GM19239 (cell line): ENCODE measurements at regions not wholly inside any gene's neighbourhood (a gene's known extent, or its start where the extent isn't known, plus 50 kb on each side); places are given as distances from the start of the nearest gene placed in this dataset.

Experiments used
- DNase-seq: peaks from one replicate; pipeline ENCODE4 v3.0.0; 2011; ENCODE audit warnings: low spot score; ENCODE audit not compliant: insufficient read length
- FAIRE-seq: peaks from 2 replicates; lab custom pipeline; 2011; peaks lifted over from hg19 to GRCh38; lab: Jason Lieb, UNC

DNA sequence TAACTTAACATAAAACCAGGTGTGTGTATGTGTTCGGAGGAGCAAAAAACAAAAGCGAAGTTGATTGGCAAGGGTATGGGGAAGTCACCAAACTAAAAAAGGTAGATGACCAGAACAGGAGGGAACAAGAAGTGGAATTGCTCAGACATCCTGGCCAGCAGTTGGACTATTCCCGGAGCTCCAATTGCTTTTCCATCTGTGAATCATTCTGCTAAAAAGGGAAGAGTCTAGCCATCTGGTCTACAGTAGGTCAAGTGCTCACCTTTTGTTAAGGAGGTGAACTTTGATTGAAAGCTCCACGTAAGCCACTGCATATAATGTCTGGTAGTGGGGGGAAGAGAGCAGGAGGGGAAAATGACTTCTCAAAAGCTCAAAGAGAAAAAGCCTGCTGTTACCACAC, 50.0 kb upstream of the BET1 start:
- DNase-seq (no peak), FAIRE-seq (no peak)

DNA sequence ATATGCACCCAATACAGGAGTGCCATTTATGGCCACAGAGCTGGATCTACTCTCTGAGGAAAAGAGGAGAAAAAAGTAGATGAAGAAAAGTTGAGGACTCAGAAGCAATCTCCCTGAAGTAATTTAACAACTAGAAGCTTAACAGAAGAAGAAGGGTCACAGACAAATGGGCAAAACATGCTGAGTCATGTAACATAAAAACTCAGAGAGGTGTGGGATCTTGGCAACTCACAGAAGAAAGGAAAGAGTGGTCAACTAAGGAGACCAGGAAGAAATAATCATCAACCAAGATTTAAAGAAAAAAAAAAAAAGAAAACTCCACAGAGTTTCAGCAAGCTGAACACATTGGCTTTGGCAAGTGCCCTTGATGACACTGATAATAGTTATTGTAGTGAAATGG, 51.8 kb upstream of the BET1 start:
- DNase-seq: no peak
- no peak for FAIRE-seq

DNA sequence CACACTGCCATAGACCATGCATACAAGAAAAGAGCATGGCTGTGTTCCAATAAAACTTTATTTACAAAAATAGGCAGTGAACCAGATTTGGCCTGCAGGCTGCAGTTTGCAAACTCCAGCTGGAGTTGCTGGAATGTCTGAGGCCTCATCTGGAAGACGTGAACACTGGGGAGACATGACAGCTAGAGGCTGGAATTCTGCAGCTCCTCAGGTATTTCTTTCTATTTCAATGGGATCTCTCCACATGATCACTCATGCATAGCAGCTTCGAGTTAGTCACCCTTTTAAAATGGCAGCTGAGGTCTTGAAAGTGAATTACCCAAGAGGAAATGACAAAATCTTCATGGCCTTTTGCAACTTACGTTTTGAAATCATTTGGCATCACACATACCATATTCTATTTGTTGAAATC, 52.6 kb upstream of the BET1 start:
- no peak for FAIRE-seq

DNA sequence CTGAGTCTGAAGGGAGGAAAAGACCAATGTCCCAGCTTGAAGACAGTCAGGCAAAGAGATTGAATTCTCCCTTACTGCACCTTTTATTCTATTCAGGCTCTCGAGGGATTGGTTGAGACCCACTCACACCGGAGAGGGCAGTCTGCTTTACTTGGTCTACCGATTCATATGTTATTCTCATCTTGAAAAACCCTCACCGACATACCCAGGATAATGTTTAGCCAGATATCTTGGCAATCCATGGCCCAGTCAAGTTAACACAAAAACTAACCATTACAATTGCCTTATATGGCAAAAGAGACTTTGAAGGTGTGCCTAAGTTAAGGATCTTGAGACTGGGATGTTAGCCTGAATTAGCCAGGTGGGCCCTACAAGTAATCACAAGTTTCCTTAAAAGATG, 53.8 kb upstream of the BET1 start:
- DNase-seq (no peak), FAIRE-seq (no peak)

More for the DNA sequence above, 52.6 kb upstream of the BET1 start:
- DNase-seq: no peak

DNA sequence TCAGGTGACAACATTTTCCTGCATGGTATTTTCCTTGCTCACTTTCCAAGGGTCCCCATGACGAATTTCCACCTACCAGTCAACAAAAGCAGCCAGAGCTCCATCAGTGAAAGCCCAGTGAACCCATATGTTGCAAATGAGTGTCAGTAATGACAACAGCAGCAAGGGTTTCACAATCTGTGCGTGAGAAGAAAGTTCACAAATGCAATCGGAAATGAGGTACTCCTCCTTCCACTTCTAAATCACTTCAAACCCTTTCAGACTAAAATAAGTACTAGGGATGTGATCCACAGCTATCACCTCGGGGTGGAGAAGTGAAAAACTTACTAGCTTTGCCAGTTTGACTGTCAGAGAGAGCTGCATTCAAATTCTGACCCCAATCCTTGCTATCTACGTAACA, 55.6 kb upstream of the BET1 start:
- no peak for DNase-seq
- FAIRE-seq: no peak

DNA sequence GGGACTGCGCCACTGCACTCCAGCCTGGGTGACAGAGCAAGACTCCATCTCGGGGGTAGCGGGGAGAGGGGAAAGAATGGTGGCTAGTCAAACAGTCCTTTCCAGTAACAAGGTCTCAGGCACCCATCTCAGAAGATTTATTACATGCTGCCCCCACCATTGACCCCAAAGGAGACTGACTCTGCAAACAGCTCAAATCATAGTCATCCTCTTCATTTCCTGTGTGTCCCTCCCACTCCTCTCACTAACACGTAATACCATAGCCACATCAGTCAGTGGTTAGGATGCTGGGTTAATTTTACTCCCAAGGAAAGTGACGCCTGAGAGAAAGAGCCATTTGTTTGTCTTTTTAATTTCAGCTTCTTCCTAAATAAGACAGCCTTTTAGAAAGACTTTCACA, 56.6 kb upstream of the BET1 start:
- DNase-seq (no peak), FAIRE-seq (no peak)

DNA sequence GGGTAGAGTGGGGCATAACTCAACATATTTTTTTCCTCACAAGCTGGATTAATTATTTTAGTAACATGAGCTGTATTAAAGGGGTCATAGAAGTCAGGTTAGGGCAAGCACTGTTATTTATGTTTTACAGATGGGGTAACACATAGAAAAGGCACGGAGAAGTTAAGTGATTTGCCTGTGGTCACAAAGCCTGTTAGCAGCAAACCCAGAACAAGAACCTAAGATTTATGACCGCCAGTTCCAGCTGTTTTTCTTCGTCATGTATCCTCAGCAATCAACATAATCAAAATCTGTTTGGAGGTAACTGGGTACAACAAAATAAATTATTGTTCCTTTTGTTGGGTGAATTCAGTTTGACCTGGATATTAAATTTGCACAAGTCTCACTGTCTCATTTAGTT, 57.2 kb upstream of the BET1 start:
- FAIRE-seq (no peak), DNase-seq (no peak)

DNA sequence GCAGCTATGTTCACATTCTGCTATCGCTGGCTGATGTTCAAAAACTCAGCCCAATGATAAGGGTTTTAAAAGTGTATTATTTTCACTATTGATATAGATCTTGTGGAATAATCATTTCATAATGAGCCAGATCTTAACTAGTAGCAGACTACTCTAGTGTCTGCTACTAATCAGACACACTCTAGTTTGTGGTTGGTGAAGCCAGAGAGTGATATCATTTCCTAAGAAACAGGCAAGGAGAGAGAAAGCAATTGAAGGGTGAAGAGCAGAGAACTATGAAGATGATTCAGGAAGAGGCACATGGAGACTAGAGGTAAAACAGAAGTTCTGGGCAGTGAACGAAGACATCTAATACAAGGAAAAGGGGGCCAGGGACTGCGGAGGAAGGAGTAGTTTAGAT, 58.2 kb upstream of the BET1 start:
- no peak for DNase-seq
- no peak for FAIRE-seq

DNA sequence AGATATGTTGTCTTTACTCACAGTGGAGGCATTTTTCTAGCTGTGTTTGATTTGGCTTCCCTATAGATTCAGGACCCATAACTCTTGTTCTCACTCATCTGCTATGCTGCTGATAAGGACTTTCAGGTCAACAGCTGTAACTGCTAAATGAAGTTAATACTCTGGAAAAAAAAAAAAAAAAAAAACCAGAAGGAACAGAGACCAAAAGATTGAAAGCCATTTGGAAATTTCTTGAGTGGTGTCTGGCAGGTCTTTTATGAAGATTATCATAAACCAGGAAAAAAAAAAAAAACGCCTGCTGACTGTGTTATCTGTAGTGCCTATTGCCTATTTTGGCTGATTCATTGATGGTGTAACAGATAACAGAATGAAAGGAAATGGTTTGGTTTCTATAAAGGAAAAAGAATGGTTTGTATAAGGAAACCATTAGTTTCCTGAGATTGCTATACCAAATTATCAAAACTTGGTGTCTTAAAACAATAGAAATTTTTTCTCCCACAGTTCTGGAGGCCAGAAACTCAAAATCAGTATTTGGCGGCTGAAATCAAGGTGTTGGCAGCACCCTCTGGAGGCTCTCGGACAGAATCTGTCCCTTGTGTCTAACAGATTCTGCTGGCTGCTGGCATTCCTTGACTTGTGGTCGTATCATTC, 60.5 kb upstream of the BET1 start:
- FAIRE-seq (peak; percentile 37), DNase-seq (no peak)

DNA sequence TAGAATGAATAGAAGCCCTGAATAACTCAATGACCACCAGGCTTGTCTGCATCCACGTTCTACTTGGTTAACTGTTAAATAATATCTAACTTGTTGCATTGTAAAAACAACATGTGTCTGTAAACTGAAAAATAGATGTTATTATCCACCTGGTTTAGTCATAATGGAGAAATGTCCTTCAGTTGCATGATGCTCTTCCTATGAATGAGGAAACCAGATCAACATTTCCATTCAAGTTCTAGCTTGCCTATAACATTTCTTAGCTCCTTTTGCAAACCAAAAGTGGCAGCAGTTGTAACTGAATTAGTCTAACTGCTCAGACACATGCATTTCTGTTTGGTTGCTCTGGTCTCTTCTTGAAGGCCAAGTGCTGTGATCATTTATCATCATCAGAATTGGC, 62.9 kb upstream of the BET1 start:
- DNase-seq: no peak
- FAIRE-seq: no peak

DNA sequence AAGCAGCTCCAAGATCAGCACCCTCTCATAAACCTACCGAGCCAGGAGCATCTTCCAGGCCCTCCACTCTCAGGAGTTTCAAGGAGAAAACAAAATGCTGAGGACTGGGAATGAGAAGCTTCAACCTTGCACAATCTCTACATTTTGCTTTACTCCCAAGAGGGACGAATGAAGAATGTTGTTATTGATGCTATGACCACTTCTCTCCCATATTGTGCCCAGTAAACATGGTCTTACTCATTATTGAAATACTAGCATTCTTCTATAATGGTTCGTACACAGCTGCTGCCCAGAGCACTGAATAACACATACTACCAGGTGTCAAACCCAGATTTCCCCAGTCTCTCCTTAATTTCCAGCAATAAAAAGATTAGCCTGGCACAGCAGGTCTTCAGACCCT, 63.4 kb upstream of the BET1 start:
- no peak for FAIRE-seq
- no peak for DNase-seq

DNA sequence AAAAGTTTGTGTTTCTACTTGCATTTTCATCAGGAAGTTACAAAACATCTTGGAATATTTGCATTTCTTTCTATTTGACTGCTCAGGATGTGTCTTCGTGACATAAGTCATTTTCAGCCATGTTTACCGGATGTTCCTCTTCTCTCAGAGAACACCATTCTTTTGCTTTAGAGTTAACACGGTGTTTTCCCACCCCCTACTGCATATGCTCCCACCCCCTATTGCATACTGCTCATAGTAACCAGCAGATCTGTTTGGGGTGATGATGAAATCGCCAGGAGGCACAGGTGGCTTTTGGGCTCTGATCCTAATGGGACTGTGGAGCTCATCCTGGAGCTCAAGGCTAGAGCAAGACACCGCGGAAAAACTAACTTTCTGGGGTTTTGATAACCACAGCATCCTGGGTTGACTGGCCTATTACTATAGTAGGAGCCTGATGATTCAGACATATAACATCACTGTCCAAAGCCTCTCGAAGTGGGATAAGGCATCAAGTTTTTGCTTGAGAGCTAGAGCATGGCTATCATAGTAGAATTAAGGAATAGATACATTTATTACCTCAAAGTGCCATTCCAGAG, 65.1 kb upstream of the BET1 start:
- FAIRE-seq: peak; percentile 58
- no peak for DNase-seq

DNA sequence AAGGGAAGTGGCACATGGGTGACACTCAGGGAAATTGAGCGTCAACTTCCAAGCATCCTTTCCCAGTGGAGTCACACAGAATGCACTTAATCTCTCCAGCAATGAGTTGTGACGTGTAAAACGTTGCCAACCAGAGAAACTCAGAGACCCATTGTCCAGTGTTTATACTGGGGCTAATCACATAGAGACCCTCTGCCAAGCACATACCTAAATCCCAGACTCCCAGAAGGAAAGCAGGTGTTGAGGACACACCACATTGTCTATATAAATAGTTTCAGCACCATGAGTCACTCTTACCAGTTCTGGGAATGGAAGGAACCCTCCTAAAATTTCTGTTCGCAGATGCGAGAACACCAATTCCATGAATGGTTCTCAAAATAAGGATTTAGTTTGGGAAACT, 76.4 kb upstream of the BET1 start:
- no peak for DNase-seq
- FAIRE-seq: no peak

DNA sequence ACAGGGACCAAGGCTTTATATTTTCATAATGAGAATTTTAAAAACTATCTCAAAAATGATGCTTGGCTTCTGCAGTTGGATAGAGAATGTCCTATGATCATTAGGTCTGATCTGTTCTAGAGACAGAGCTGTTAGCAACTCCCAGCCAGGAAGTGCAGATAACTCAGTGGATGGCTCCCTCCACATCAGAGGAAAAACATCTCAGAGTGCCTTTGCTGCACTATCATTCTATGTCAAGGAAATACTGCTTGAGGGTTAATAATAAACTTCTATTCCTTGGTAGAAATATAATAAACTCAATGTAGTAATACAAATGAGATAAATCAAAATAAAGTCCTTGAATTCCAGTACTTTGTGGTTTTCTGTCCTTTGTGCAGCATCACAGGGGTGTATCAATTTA, 78.0 kb upstream of the BET1 start:
- no peak for FAIRE-seq
- DNase-seq: no peak

DNA sequence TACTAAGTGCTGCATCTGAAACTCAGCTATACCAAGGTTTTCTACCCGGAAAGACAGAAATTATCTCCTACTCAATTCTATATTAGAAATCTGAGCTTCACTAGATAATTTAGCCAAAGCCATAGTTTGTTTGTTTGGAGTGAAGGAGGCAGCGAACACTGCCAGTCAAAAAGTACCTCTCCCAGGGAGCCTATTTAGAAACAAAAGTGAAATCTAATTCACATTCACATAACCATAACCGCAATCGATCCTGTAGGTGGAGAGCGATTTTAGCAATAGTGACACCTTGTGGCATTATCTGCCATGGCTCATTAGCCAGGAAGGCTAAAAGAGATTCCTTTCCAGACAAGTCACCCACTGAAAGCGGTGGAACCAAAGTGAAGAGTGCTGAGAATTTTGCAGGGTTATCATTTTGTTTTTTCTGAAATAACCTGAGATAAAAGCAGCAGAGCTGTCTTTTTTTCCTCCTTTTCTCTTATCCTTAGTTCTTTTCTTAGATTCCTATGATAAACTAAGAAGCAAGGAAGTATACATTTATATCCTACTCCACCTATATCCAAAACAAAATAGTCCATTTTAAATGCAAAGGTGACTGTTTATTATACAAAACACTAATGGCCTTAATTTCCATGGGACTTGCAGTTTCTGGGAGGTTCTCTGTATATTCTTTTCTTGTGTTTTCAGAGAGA, 83.7 kb upstream of the BET1 start:
- peak; percentile 98 for FAIRE-seq
- DNase-seq: peak; percentile 54

DNA sequence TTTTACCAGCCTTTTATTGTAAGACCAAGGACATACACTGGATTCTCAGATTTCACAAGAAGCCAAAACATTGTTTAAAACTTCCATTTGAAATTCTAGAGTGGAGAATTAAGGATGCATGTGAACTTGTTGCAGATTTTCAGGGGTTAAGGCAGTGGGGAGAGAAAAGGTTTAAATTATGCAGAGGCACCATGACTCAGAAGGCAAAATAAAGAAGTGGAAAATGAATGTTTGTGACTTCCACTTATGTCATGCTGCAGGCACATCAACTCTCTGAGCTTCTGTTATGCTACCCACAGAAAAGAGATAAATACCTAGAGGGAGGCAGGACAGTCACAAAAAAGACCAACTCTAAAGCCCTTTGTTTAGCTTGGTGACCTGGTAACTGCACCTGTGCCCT, 84.4 kb upstream of the BET1 start:
- no peak for FAIRE-seq
- DNase-seq: no peak

DNA sequence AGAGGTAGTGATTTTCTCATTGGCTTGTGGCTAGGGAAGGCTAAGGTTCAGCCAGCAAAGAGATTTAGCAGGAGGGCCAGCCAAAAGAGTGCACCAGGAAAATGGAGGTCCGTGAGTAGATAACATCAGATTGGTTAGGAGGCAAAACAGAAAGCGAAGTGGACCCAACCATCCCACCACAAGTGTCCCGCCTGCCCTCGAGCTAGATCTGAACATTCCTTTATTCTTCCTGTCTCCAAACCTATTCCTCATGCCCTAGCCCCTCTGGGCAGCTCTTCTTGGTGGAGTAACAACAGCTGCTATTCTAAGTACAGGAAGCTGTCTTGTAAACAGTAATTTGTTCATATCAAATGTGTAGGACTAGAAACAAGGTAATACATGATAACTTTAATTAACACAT, 85.7 kb upstream of the BET1 start:
- FAIRE-seq: no peak
- no peak for DNase-seq

DNA sequence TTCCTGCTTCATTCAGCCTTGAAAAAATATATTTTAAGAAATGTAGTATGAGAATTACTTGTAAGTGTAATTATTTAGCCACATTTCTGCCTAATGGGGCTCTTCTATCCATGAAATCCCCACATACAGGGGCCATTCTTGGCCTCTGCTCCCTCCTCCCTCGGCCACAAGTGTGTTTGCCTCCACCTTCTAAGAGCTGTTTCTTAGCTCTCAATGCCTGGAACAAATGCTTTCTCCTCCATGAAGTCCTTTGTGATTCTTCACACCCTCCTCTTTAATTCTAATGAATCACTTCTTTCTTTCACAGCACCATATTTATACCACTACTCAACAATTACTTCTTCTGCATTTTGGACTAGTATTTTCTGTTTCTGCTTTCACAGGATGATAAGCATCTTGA, 88.8 kb upstream of the BET1 start:
- FAIRE-seq (no peak), DNase-seq (no peak)

DNA sequence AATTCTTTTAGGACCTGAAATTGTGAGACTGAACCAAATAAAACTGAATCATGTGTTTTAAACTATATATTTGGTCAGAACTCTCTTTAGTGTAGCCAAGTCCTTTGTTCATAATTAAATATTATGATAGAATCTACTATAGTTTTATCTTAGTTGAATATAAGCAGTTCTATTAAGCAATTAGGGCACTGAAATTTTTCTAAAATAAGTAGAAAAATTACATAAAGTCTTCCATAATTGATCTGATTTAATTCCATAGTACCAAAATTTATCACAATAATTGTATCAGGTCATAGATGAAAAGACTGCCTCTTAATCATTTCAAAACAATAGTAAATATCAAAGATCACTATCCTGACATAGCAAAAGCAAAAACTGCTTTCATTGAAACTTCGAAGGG, 90.1 kb upstream of the BET1 start:
- DNase-seq (no peak), FAIRE-seq (no peak)

DNA sequence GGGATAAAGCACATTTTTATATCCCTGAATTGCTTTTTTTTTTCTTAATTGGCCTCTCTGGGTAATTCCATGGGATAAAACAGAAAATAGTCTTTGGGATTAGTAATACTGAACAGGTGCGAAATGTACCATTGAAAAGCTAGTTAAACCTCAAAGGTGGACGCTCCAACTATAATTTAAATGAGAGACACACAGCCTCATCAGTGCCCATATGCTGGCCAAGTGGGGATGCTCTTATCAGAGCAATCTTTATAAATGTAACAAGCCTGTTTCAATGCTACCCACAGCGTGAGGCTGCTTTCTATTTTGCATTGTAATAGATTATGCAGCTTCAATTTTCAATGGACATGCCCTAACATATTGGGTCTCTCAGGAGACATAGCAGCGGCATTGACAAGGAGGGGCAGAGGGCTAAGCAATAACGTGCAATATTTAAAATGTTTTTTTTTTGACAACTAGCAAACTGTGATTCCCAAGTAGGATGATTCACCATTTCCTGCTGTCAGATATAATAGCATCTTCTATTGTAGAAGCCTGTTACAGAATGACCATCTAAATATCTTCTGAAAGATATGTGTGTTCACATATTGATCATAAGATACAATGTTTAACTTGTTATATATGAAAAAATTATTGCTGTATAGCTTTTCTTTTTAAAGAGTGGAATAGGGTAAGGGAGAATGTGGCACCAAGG, 91.3 kb upstream of the BET1 start:
- FAIRE-seq (no peak), DNase-seq (no peak)

DNA sequence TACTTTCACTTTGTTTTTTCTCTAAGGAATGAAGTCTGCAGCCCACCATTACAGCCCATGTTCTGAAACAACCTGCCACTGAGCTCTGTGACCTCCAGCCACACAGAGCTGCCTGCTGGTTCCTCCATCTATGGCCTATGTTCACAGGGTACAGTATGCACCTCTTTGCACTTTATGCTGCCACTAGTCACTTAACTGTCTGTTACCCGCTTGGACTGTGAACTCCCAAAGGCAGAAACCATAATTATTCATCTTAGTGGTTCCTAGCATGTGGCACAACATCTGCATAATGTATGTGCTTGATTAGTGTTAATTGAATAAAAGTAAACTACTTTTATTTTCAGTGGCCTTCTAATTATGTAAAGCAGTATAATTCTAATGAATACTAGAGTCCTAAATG, 95.5 kb upstream of the BET1 start:
- DNase-seq (no peak), FAIRE-seq (no peak)
